ENCODE measurements at regions not wholly inside any gene's neighbourhood (a gene's known extent, or its start where the extent isn't known, plus 50 kb on each side); places are given as distances from the start of the nearest gene placed in this dataset.

DNA sequence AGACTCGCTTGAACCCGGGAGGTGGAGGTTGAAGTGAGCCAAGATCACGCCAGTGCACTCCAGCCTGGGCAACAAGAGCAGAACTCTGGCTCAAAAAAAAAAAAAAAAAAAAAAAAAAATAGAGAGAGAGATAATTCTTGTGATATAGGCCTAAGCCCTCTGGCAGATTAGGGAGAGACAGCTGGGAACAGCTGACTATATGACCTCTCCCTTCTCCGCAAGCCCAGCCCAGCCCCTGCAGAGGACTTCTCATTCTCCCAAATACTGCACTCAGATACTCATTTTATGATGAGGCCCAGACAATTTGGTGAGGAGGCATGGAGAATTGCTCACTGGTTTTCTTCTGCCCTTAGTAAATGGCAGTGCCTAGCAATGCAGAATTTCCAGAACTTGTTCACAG lies 262.0 kb downstream of the HAUS1 start:
- no peak for TF ChIP-seq CTCF (conservative IDR thresholded peaks at IDR 0.05)
- TF ChIP-seq EZH2 (IDR thresholded peaks at IDR 0.05; ENCODE audit: low read depth): no peak
